CD14-positive monocyte (primary cell): ENCODE measurements at regions not wholly inside any gene's neighbourhood (a gene's known extent, or its start where the extent isn't known, plus 50 kb on each side); places are given as distances from the start of the nearest gene placed in this dataset.

Source experiments
- DNase-seq, 3 donors: peaks; one replicate each; pipeline ENCODE4 v3.0.0-alpha.2; 2011 to 2022
- H2AFZ ChIP-seq: 2 replicates; pipeline ENCODE4 v1.6.0; 2012; ENCODE audit warnings: mild to moderate bottlenecking, low read depth, low read length, inconsistent platforms; ENCODE audit not compliant: insufficient read depth, poor library complexity, severe bottlenecking
- H3K27ac ChIP-seq, 2 donors: 1 replicate in 1 of 2; 2 replicates in 1 of 2; pipeline ENCODE4 v1.5.1; 2012 to 2013; ENCODE audit warnings: low read length in 2 of 2, control low read depth in 1 of 2, inconsistent platforms in 1 of 2, low read depth in 1 of 2, mild to moderate bottlenecking in 1 of 2
- H3K27me3 ChIP-seq, 2 donors: one replicate each; pipeline versions ENCODE4 v1.6.0 to v1.6.1; 2011 to 2013; ENCODE audit warnings: low read length in 2 of 2; ENCODE audit not compliant: control insufficient read depth in 2 of 2, insufficient read depth in 2 of 2
- H3K36me3 ChIP-seq, 2 donors: replicated peaks in 1 of 2; 1 replicate in 1 of 2; 2 replicates in 1 of 2; pipeline versions ENCODE4 v1.5.1 to v1.6.1; 2012 to 2013; ENCODE audit warnings: low read length in 2 of 2, control low read depth in 1 of 2, inconsistent platforms in 1 of 2, mild to moderate bottlenecking in 1 of 2; ENCODE audit not compliant: insufficient read depth in 2 of 2, control insufficient read depth in 1 of 2
- H3K4me1 ChIP-seq, 2 donors: 1 replicate in 1 of 2; 2 replicates in 1 of 2; pipeline versions ENCODE4 v1.5.1 to v1.6.1; 2012 to 2013; ENCODE audit warnings: low read length in 2 of 2, control low read depth in 1 of 2, inconsistent platforms in 1 of 2, mild to moderate bottlenecking in 1 of 2, moderate library complexity in 1 of 2; ENCODE audit not compliant: insufficient read depth in 2 of 2, control insufficient read depth in 1 of 2
- H3K4me2 ChIP-seq: replicated peaks from 2 replicates; pipeline ENCODE3; 2012; ENCODE audit warnings: low read length, moderate library complexity, mild to moderate bottlenecking; ENCODE audit not compliant: poor library complexity, severe bottlenecking; ENCODE audit errors: extremely low read depth
- H3K4me3 ChIP-seq, 3 experiments: fragments of 200-600 bp in 1 of 3; sonication (generic) in 1 of 3; replicated peaks in 1 of 3; 1 replicate in 2 of 3; 2 replicates in 1 of 3; pipeline ENCODE4 v1.5.1; 2011 to 2013; ENCODE audit warnings: low read length in 3 of 3, mild to moderate bottlenecking in 3 of 3, control low read depth in 2 of 3, low read depth in 2 of 3, inconsistent platforms in 1 of 3, moderate library complexity in 1 of 3
- H3K79me2 ChIP-seq: 2 replicates; pipeline ENCODE4 v1.6.0; 2012; ENCODE audit warnings: mild to moderate bottlenecking, control low read depth, inconsistent platforms, low read length, moderate library complexity; ENCODE audit not compliant: insufficient read depth
- H3K9ac ChIP-seq: 2 replicates; pipeline ENCODE4 v1.6.0; 2017; ENCODE audit warnings: low read length, mild to moderate bottlenecking; ENCODE audit not compliant: insufficient read depth, poor library complexity, severe bottlenecking
- H3K9me3 ChIP-seq, 2 donors: replicated peaks in 1 of 2; 1 replicate in 1 of 2; 2 replicates in 1 of 2; pipeline versions ENCODE4 v1.5.1 to v1.6.1; 2012 to 2013; ENCODE audit warnings: low read length in 2 of 2, control low read depth in 1 of 2; ENCODE audit not compliant: control insufficient read depth in 1 of 2, insufficient read depth in 1 of 2
- H4K20me1 ChIP-seq: 2 replicates; pipeline ENCODE4 v1.6.0; 2012; ENCODE audit warnings: mild to moderate bottlenecking, low read length, control low read depth, moderate library complexity; ENCODE audit not compliant: insufficient read depth
- H3K27ac Mint-ChIP-seq, 7 donors: one replicate each; pipeline ENCODE4 v1.8.0; 2020; ENCODE audit warnings: mild to moderate bottlenecking in 7 of 7, mixed read lengths in 7 of 7, moderate library complexity in 6 of 7, inconsistent platforms in 2 of 7
- H3K27me3 Mint-ChIP-seq, 3 donors: one replicate each; pipeline ENCODE4 v1.8.0; 2021 to 2022; ENCODE audit warnings: low read depth in 3 of 3, mild to moderate bottlenecking in 3 of 3, mixed read lengths in 3 of 3, moderate library complexity in 3 of 3, inconsistent platforms in 1 of 3
- H3K36me3 Mint-ChIP-seq, 2 donors: one replicate each; pipeline ENCODE4 v1.8.0; 2020; ENCODE audit warnings: mixed read lengths in 2 of 2, inconsistent platforms in 1 of 2, mild to moderate bottlenecking in 1 of 2
- H3K4me1 Mint-ChIP-seq: one replicate; pipeline ENCODE4 v1.8.0; 2020; ENCODE audit warnings: mild to moderate bottlenecking, mixed read lengths
- H3K4me3 Mint-ChIP-seq, 2 donors: one replicate each; pipeline ENCODE4 v1.8.0; 2020; ENCODE audit warnings: mild to moderate bottlenecking in 2 of 2, mixed read lengths in 2 of 2, moderate library complexity in 1 of 2
- H3K9me3 Mint-ChIP-seq, 7 donors: one replicate each; pipeline ENCODE4 v1.8.0; 2020 to 2022; ENCODE audit warnings: mixed read lengths in 7 of 7, mild to moderate bottlenecking in 6 of 7, moderate library complexity in 6 of 7, inconsistent platforms in 2 of 7
- CTCF ChIP-seq: fragments of 200-600 bp; IDR thresholded peaks from one replicate; pipeline ENCODE4 v1.8.0; 2022; ENCODE audit warnings: antibody characterized with exemption, mild to moderate bottlenecking
- WGBS: methylation state at CpG from one replicate; pipeline ENCODE4 v1.1.5; 2013; ENCODE audit warnings: missing lambda C conversion rate; ENCODE audit not compliant: insufficient coverage; 5-methylcytosine and 5-hydroxymethylcytosine counted together
- intact Hi-C, 2 donors: fragments of 100-400 bp; cut with micrococcal nuclease; formaldehyde crosslinking; loops; one replicate each; pipeline versions ENCODE4 v1.15.0 to v1.15.1; 2023

DNA sequence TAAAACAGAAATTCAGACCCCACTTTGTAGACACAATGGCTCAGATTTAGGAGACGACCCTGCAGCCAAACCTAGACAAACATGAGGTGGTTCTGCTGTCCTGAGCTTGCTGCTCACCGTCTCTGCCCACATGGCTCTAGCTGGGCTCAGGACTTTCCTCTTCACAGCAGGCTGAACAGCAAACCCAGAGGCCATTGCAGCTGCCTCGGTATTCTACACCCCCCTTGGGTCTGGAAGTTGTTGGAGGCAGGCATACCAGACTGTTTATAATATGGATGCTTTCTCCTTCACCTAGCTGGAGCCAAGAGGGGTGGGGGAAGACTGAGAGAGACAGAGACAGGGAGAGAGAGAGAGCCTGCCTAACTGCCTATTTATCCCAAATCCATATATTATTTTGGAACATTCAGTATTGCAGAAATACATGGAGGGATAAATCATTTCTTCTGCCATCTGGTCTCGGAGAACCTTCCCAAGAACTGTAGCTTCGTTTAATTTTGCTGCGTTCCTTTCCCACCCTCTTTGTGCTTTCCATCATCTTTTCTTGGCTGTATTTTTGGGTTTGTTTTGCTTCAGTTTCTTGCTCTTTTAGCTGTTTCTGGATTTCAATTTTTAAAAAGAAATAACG is 628.2 kb upstream of the RBFOX1 start:
- H2AFZ ChIP-seq = no peak overlapping the region
- Mint-ChIP-seq H3K9me3 (peaks cover 0 to 8% (median 0%) of the 10 kb centered on the region in 7 donors), H3K4me3 (no peak overlapping the region), H3K27me3 (peaks cover 0 to 4% (median 1%) of the 10 kb centered on the region in 3 donors), H3K4me1 (no peaks in the 10 kb centered on the region), H3K27ac (no peak overlapping the region), H3K36me3 (no peaks in the 10 kb centered on the region)
- H3K9me3 ChIP-seq = no peaks in the 10 kb centered on the region
- TF ChIP-seq CTCF = no peak
- no peaks in the 10 kb centered on the region for H3K79me2 ChIP-seq
- no peak overlapping the region for H3K9ac ChIP-seq
- DNase-seq = no peak
- H4K20me1 ChIP-seq = no peaks in the 10 kb centered on the region
- H3K4me1 ChIP-seq = no peaks in the 10 kb centered on the region
- H3K4me3 ChIP-seq = no peak overlapping the region
- 66% methylated on average over 2 of the region's 7 CpGs for WGBS
- H3K36me3 ChIP-seq = no peaks in the 10 kb centered on the region
- no peak overlapping the region for H3K27ac ChIP-seq
- H3K4me2 ChIP-seq = no peak overlapping the region
- H3K27me3 ChIP-seq = no peaks in the 10 kb centered on the region
- intact Hi-C loops = no loop called here

GRCh38 chr16:6701096-6701495 is 631.5 kb upstream of the RBFOX1 start:
- Histone ChIP-seq H3K4me2 (no peak overlapping the region), H3K4me3 (no peak overlapping the region), H3K36me3 (no peaks in the 10 kb centered on the region), H3K9me3 (no peaks in the 10 kb centered on the region), H3K27ac (no peak overlapping the region), H3K79me2 (no peaks in the 10 kb centered on the region), H3K9ac (no peak overlapping the region), H4K20me1 (no peaks in the 10 kb centered on the region), H3K4me1 (no peaks in the 10 kb centered on the region), H3K27me3 (no peaks in the 10 kb centered on the region), H2AFZ (no peak overlapping the region)
- H3K4me1 Mint-ChIP-seq = no peaks in the 10 kb centered on the region
- DNase-seq = no peak
- H3K36me3 Mint-ChIP-seq = no peaks in the 10 kb centered on the region
- peaks cover 0 to 4% (median 0%) of the 10 kb centered on the region in 3 donors for H3K27me3 Mint-ChIP-seq
- no peak overlapping the region for H3K4me3 Mint-ChIP-seq
- intact Hi-C loops = no loop called here
- WGBS = no CpG with 5 or more reads among the region's 3 CpGs
- no peak overlapping the region for H3K27ac Mint-ChIP-seq
- peaks cover 0 to 8% (median 0%) of the 10 kb centered on the region in 7 donors for H3K9me3 Mint-ChIP-seq
- TF ChIP-seq CTCF = no peak
